Left ventricle myocardium inferior (tissue), 1 donor: ENCODE measurements at regions not wholly inside any gene's neighbourhood (a gene's known extent, or its start where the extent isn't known, plus 50 kb on each side); places are given as distances from the start of the nearest gene placed in this dataset.
"Not testable (repeated sequence)": the region's sequence is repeated elsewhere in the genome, so short reads cannot be mapped to it uniquely, and the experiment has no call there.

Source experiments
- DNase-seq: peaks from one replicate; pipeline ENCODE4 v3.0.0-alpha.2; 2020
- H3K27ac ChIP-seq: fragments of 200-600 bp; replicated peaks from 2 replicates; pipeline ENCODE4 v1.8.0; 2021
- H3K27me3 ChIP-seq: fragments of 200-600 bp; 2 replicates; pipeline ENCODE4 v1.8.0; 2021; ENCODE audit warnings: low read depth
- H3K36me3 ChIP-seq: fragments of 200-600 bp; 2 replicates; pipeline ENCODE4 v1.8.0; 2021
- H3K4me1 ChIP-seq: fragments of 200-600 bp; 2 replicates; pipeline ENCODE4 v1.8.0; 2021
- H3K4me3 ChIP-seq: fragments of 200-600 bp; 2 replicates; pipeline ENCODE4 v1.8.0; 2021; ENCODE audit warnings: mild to moderate bottlenecking, moderate library complexity
- H3K9me3 ChIP-seq: fragments of 200-600 bp; replicated peaks from 2 replicates; pipeline ENCODE4 v1.8.0; 2021
- CTCF ChIP-seq: fragments of 200-600 bp; IDR thresholded peaks from 2 replicates; pipeline ENCODE4 v1.8.0; 2021; ENCODE audit warnings: antibody characterized with exemption, mild to moderate bottlenecking, borderline replicate concordance
- intact Hi-C: fragments of 100-400 bp; cut with micrococcal nuclease; formaldehyde crosslinking; loops from one replicate; pipeline ENCODE4 v1.11.0; 2022
- donor health status: DM: no; HTN: yes; CAD: no; lungs with severe emphysema.

DNA sequence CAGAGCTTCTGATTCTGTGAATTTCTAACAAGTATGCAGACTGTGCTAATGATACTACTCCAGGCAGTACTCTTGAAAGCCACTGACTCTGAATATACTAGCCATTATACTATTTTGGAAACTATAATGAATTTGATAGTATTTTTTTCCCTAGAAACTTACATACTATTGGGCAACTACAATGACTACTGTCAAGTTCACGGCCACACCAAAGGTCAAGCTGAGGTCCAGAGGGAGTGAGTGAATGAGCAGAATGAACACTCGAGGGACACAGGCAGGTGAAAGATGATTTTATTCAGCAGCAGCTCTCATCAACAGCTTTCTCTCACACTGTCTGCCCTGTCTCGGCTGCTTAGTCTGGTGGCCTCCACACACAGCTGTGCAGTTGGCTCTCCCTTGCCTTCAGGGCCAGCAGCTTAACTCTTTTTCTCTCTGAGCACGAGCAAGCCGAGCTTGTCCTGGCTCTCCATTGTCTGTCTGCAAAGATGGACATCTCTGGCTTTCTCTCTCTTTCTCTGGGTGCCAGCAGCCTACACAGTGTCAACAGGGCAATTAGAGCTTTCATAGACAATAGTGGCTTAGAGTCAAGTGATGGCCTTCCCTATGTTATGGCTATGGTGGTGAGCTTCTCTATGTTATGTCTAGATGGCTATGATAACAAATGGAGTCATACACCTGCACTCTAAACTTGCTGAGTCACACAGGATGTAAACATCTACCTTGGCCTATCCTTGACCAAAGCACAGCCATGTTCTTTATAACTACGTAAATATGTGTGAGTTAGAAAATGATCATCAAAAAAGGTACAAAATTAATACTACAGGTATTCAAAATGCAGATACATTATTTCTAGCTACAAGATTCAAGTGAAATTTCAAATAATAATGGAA, 362.4 kb downstream of the CGGBP1 start:
- Histone ChIP-seq H3K36me3 (no peaks in the 10 kb centered on the region), H3K4me1 (no peaks in the 10 kb centered on the region), H3K4me3 (no peak overlapping the region), H3K27ac (no peak overlapping the region), H3K9me3 (no peaks in the 10 kb centered on the region), H3K27me3 (no peaks in the 10 kb centered on the region)
- intact Hi-C loops: no loop called here
- no peak for DNase-seq
- TF ChIP-seq CTCF: no peak

DNA sequence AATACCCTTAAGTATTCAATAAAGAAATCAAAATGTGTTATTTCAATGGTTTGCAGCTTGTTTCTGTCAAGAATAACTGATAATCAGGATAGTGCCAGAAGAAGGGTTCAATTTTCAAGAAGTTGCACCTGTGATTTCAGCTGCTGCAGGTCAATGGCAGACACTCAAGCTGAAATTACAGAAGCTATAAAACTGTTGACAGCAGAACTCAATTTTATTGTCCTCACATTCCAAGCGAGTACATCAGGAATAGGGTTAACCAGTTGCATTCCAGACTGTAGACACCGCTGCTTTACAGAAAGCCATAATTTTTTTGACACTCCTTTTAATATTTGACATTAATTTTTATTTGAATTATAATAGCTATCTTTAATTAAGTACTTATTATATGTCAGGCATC, 364.1 kb downstream of the CGGBP1 start:
- DNase-seq: no peak
- Histone ChIP-seq H3K27me3 (no peaks in the 10 kb centered on the region), H3K4me1 (no peaks in the 10 kb centered on the region), H3K27ac (no peak overlapping the region), H3K9me3 (no peaks in the 10 kb centered on the region), H3K4me3 (no peak overlapping the region), H3K36me3 (no peaks in the 10 kb centered on the region)
- intact Hi-C loops: no loop called here
- TF ChIP-seq CTCF: no peak

- H3K4me3 ChIP-seq: no peak overlapping the region
- H3K4me1 ChIP-seq: no peaks in the 10 kb centered on the region
- H3K27me3 ChIP-seq: no peaks in the 10 kb centered on the region
- H3K9me3 ChIP-seq: no peaks in the 10 kb centered on the region
- DNase-seq: no peak
- H3K36me3 ChIP-seq: no peaks in the 10 kb centered on the region
- no peak for TF ChIP-seq CTCF
- intact Hi-C loops: no loop called here
- H3K27ac ChIP-seq: no peak overlapping the region
These were observed 367.7 kb downstream of the CGGBP1 start for GRCh38 chr3:87691109-87691508.

- DNase-seq, intact Hi-C loops: not testable (repeated sequence)
These were observed 379.7 kb downstream of the CGGBP1 start for GRCh38 chr3:87678984-87679660.

DNA sequence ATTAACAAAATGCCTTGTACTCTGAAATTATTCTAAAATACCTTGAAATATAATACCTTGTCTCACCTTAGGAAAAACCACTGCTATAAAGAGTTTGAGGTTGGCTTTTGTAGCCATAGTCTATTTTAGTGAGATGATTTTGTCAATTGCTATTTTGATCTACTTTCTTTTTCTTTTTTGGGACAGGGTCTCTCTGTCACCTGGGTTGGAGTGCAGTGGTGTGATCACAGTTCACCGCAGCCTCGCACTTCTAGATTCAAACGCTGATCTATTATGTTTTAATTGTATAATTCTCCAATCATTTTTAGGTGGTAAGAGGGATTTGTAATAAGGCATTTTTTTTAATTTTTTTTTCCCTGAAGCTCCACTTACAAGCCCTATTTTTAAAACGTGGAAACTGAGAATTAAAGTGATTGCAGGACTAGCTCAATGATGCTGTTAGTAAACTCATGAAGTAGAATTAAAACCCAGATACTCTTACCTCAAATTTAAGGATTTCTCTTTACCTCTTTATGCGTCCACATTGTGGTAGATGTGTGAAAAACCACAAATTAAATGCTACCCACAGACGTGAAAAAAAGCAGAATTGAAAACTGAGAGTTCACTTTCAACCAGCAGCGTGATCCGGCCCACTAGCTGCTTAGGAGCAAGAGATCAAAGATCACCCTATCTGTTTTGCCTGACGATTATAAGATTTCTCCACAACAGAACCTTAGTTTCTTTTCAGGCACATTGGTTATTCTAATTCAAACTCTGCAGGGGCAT, 384.2 kb downstream of the CGGBP1 start:
- intact Hi-C loops: no loop called here
- no peak for TF ChIP-seq CTCF
- DNase-seq: no peak
- Histone ChIP-seq H3K4me3 (no peak overlapping the region), H3K36me3 (no peaks in the 10 kb centered on the region), H3K27ac (no peak overlapping the region), H3K4me1 (no peaks in the 10 kb centered on the region), H3K27me3 (no peaks in the 10 kb centered on the region), H3K9me3 (no peaks in the 10 kb centered on the region)

More at GRCh38 chr3:87678984-87679660, 379.7 kb downstream of the CGGBP1 start:
- not testable (repeated sequence) for H3K9me3 ChIP-seq, H3K36me3 ChIP-seq, H3K4me1 ChIP-seq, H3K27me3 ChIP-seq, H3K4me3 ChIP-seq, H3K27ac ChIP-seq
